GM23338 (cell line): ENCODE measurements at regions not wholly inside any gene's neighbourhood (a gene's known extent, or its start where the extent isn't known, plus 50 kb on each side); places are given as distances from the start of the nearest gene placed in this dataset.

Source experiments
- ATAC-seq: fragments of 200-7000 bp; cut with Tn5 transposase; 3 replicates; pipeline ENCODE4 v1.9.1; 2020
- DNase-seq: peaks from one replicate; pipeline ENCODE4 v3.0.0-alpha.2; 2015; ENCODE audit warnings: low spot score
- H2AFZ ChIP-seq: fragments of 200-600 bp; sonication (generic); 2 replicates; pipeline ENCODE4 v1.8.0; 2016; ENCODE audit warnings: antibody characterized with exemption, mild to moderate bottlenecking, moderate library complexity
- H3F3A ChIP-seq: fragments of 200-600 bp; sonication (generic); replicated peaks from 2 replicates; pipeline ENCODE4 v1.8.0; 2017; ENCODE audit warnings: antibody characterized with exemption, mixed run types, low read depth
- H3K27ac ChIP-seq: fragments of 200-600 bp; sonication (generic); 2 replicates; pipeline ENCODE4 v1.6.1; 2016; ENCODE audit warnings: low read depth
- H3K27me3 ChIP-seq: fragments of 200-600 bp; sonication (generic); 2 replicates; pipeline ENCODE4 v1.8.0; 2016; ENCODE audit warnings: mild to moderate bottlenecking, mixed run types, moderate library complexity; ENCODE audit not compliant: insufficient read depth
- H3K36me3 ChIP-seq: fragments of 200-600 bp; sonication (generic); 2 replicates; pipeline ENCODE4 v1.8.0; 2016; ENCODE audit warnings: mild to moderate bottlenecking; ENCODE audit not compliant: insufficient read depth
- H3K4me1 ChIP-seq: fragments of 200-600 bp; sonication (generic); 2 replicates; pipeline ENCODE4 v1.8.0; 2016; ENCODE audit warnings: mild to moderate bottlenecking, moderate library complexity; ENCODE audit not compliant: insufficient read depth
- H3K4me2 ChIP-seq: fragments of 200-600 bp; sonication (generic); 2 replicates; pipeline ENCODE4 v1.7.1; 2017; ENCODE audit warnings: mixed run types
- H3K4me3 ChIP-seq: fragments of 200-600 bp; sonication (generic); 2 replicates; pipeline ENCODE4 v1.6.1; 2016; ENCODE audit warnings: mixed run types
- H3K79me2 ChIP-seq: fragments of 200-600 bp; sonication (generic); replicated peaks from 2 replicates; pipeline ENCODE4 v1.8.0; 2017; ENCODE audit warnings: mild to moderate bottlenecking; ENCODE audit not compliant: insufficient read depth
- H3K9me2 ChIP-seq: fragments of 200-600 bp; sonication (generic); 2 replicates; pipeline ENCODE4 v1.8.0; 2017; ENCODE audit not compliant: insufficient read depth
- H4K20me1 ChIP-seq: fragments of 200-600 bp; sonication (generic); replicated peaks from 2 replicates; pipeline ENCODE4 v1.8.0; 2017; ENCODE audit warnings: mild to moderate bottlenecking; ENCODE audit not compliant: insufficient read depth
- H3K27ac Mint-ChIP-seq: 2 replicates; pipeline ENCODE4 v1.8.0; 2020; ENCODE audit warnings: inconsistent platforms, mild to moderate bottlenecking, moderate library complexity, mixed read lengths
- H3K27me3 Mint-ChIP-seq: 3 replicates; pipeline ENCODE4 v1.8.0; 2022; ENCODE audit warnings: low read depth, mild to moderate bottlenecking, moderate library complexity, mixed read lengths, inconsistent platforms; ENCODE audit not compliant: insufficient read depth, poor library complexity
- H3K36me3 Mint-ChIP-seq: 3 replicates; pipeline ENCODE4 v1.8.0; 2021; ENCODE audit warnings: low read depth, mild to moderate bottlenecking, inconsistent platforms, moderate library complexity, mixed read lengths
- H3K4me1 Mint-ChIP-seq: 3 replicates; pipeline ENCODE4 v1.8.0; 2020; ENCODE audit warnings: mild to moderate bottlenecking, inconsistent platforms, mixed read lengths
- H3K4me3 Mint-ChIP-seq: 3 replicates; pipeline ENCODE4 v1.8.0; 2021; ENCODE audit warnings: moderate library complexity, mild to moderate bottlenecking, inconsistent platforms, mixed read lengths
- H3K9me3 Mint-ChIP-seq: 3 replicates; pipeline ENCODE4 v1.8.0; 2020; ENCODE audit warnings: moderate library complexity, mild to moderate bottlenecking, inconsistent platforms, mixed read lengths
- CREB1 ChIP-seq: fragments of 250-450 bp; sonication (Bioruptor Pico); IDR thresholded peaks from 2 replicates; pipeline ENCODE4 v1.5.0; 2020; ENCODE audit warnings: low read depth, mild to moderate bottlenecking, moderate library complexity
- CTCF ChIP-seq, 2 experiments: fragments of 200-600 bp in 1 of 2; sonication (generic) in 1 of 2; conservative IDR thresholded peaks; 2 replicates each; pipeline versions ENCODE4 v1.5.1 to v1.6.1; 2016 to 2017; ENCODE audit warnings: antibody characterized with exemption in 2 of 2, low read depth in 2 of 2, mild to moderate bottlenecking in 2 of 2, moderate library complexity in 1 of 2
- ETS1 ChIP-seq: IDR thresholded peaks from 2 replicates; pipeline ENCODE4 v1.6.1; 2016; ENCODE audit warnings: antibody characterized with exemption
- EZH2 ChIP-seq: fragments of 200-600 bp; sonication (generic); IDR thresholded peaks from one replicate; pipeline ENCODE4 v1.8.0; 2017; ENCODE audit warnings: antibody characterized with exemption, mild to moderate bottlenecking, low read depth; ENCODE audit not compliant: unreplicated experiment
- EZH2phosphoT487 ChIP-seq: fragments of 200-600 bp; sonication (generic); IDR thresholded peaks from one replicate; pipeline ENCODE4 v1.8.1; 2018; ENCODE audit warnings: antibody characterized with exemption; ENCODE audit not compliant: unreplicated experiment
- JUNB ChIP-seq: IDR thresholded peaks from one replicate; pipeline ENCODE4 v1.6.1; 2016; ENCODE audit warnings: antibody characterized with exemption; ENCODE audit not compliant: unreplicated experiment
- NANOG ChIP-seq: IDR thresholded peaks from 2 replicates; pipeline ENCODE4 v1.6.1; 2016; ENCODE audit warnings: antibody characterized with exemption, borderline replicate concordance
- POLR2AphosphoS5 ChIP-seq: IDR thresholded peaks from 2 replicates; pipeline ENCODE4 v1.6.1; 2016; ENCODE audit warnings: antibody characterized with exemption, low read depth
- REST ChIP-seq: IDR thresholded peaks from one replicate; pipeline ENCODE4 v1.6.1; 2018; ENCODE audit warnings: antibody characterized with exemption; ENCODE audit not compliant: unreplicated experiment
- STAT1 ChIP-seq: IDR thresholded peaks from one replicate; pipeline ENCODE4 v1.6.1; 2016; ENCODE audit warnings: antibody characterized with exemption; ENCODE audit not compliant: unreplicated experiment
- ZNF114 ChIP-seq: fragments of 250-450 bp; sonication (Bioruptor Pico); IDR thresholded peaks from 2 replicates; pipeline ENCODE4 v1.5.0; 2020; ENCODE audit warnings: mild to moderate bottlenecking, moderate library complexity
- ZNF331 ChIP-seq: fragments of 250-450 bp; sonication (Bioruptor Pico); IDR thresholded peaks from 2 replicates; pipeline ENCODE4 v1.5.0; 2020; ENCODE audit warnings: low read depth, mild to moderate bottlenecking, moderate library complexity
- ZNF462 ChIP-seq: fragments of 250-450 bp; sonication (Bioruptor Pico); IDR thresholded peaks from 2 replicates; pipeline ENCODE4 v1.5.0; 2020; ENCODE audit warnings: mild to moderate bottlenecking, moderate library complexity

- no peaks in the 10 kb centered on the region for H3K9me2 ChIP-seq
- no peaks in the 10 kb centered on the region for H3K4me1 Mint-ChIP-seq
- no peaks in the 10 kb centered on the region for H4K20me1 ChIP-seq
- peaks cover 2% of the 10 kb centered on the region for H3K27me3 Mint-ChIP-seq
- H3K36me3 Mint-ChIP-seq, result peaks cover 38% of the 10 kb centered on the region
- H3K36me3 ChIP-seq, result no peaks in the 10 kb centered on the region
- H3K4me2 ChIP-seq, result no peak overlapping the region
- H3K4me3 Mint-ChIP-seq, result no peak overlapping the region
- H3K79me2 ChIP-seq, result no peaks in the 10 kb centered on the region
- no peak overlapping the region for H3K27ac ChIP-seq
- H2AFZ ChIP-seq, result no peak overlapping the region
- ATAC-seq, result no peak
- no peak overlapping the region for H3K27ac Mint-ChIP-seq
- no peak for DNase-seq
- no peaks in the 10 kb centered on the region for H3K4me1 ChIP-seq
- H3K27me3 ChIP-seq, result no peaks in the 10 kb centered on the region
- no peaks in the 10 kb centered on the region for H3F3A ChIP-seq
- no peak for TF ChIP-seq CREB1 (CRISPR knock-in tag)
- no peak for TF ChIP-seq ZNF331 (CRISPR knock-in tag)
- TF ChIP-seq ZNF114 (CRISPR knock-in tag), result no peak
- no peak for TF ChIP-seq NANOG
- TF ChIP-seq CTCF (conservative IDR thresholded peaks at IDR 0.05; ENCODE audit: low read depth in 2 of 2), result no peak
- no peak for TF ChIP-seq EZH2phosphoT487
- TF ChIP-seq JUNB, result no peak
- no peak for TF ChIP-seq ETS1
- TF ChIP-seq POLR2AphosphoS5, result no peak
- TF ChIP-seq EZH2, result no peak
- TF ChIP-seq REST, result no peak
- TF ChIP-seq STAT1, result no peak
- TF ChIP-seq ZNF462 (CRISPR knock-in tag), result no peak
- no peak overlapping the region for H3K4me3 ChIP-seq
- peaks cover 33% of the 10 kb centered on the region for H3K9me3 Mint-ChIP-seq
Measured at GRCh38 chr19:28615966-28616365, 597.0 kb downstream of the UQCRFS1 start.
